Fibroblast of upper back skin (primary cell): ENCODE measurements at regions not wholly inside any gene's neighbourhood (a gene's known extent, or its start where the extent isn't known, plus 50 kb on each side); places are given as distances from the start of the nearest gene placed in this dataset.
A peak's percentile ranks its signal among the peaks of the same experiment; 100 is the strongest.
"Not testable (repeated sequence)": the region's sequence is repeated elsewhere in the genome, so short reads cannot be mapped to it uniquely, and the experiment has no call there.

Source experiments
- DNase-seq: peaks from one replicate; pipeline ENCODE4 v3.0.0-alpha.2; 2013

DNA sequence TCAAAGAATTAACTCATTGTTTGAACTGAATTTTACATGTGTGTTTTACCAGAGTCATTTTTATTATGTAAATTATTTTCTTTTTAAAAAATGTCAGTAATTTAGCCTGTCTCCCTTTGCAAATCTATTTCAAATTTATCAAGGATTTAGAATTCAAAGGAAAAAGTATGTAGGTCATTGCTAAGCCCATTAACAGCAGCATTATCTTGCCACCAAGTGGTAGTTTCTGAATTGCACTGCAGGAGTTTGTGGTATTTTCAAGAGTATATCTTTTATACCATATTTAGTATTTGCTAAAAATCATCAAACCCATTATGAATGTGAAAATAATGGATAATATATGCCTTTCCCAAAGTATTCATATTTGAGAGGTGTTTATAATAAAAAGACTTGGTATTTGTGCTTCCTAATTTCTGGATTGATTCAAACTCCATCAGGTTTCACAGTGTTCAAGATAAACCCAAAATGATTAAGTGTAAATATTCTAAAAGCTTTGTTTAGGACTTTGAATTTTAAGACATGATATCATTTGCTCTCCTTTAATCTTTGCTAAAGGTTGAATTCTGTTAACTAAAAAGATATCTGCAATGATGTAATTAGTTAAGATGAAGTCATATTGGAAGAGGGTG lies 711.4 kb downstream of the FSCB start:
- peak; percentile 1 for DNase-seq

- DNase-seq, result no peak
Observed at GRCh38 chr14:43793579-43793978, 713.5 kb downstream of the FSCB start.

DNA sequence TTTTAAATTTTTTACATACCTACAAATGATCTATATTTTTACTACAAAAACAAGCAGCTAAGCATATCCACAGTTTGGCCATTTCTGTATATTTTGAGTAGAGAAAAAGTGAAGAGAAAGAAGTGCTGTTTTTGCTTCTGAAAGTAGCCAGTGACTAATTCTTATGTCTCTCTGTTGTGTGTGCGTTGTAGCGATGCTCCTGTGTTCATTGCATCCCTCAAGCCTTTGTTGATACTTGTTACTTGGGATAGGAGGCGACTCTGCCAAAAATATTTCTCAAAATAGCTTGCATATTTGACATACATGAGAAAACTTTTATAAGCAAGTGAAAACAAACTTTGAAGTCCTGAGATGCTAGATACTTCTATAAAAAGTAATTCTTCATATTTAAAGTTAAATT lies 714.1 kb downstream of the FSCB start:
- no peak for DNase-seq

- no peak for DNase-seq
Observed at GRCh38 chr14:43790681-43791080, 716.4 kb downstream of the FSCB start.

DNA sequence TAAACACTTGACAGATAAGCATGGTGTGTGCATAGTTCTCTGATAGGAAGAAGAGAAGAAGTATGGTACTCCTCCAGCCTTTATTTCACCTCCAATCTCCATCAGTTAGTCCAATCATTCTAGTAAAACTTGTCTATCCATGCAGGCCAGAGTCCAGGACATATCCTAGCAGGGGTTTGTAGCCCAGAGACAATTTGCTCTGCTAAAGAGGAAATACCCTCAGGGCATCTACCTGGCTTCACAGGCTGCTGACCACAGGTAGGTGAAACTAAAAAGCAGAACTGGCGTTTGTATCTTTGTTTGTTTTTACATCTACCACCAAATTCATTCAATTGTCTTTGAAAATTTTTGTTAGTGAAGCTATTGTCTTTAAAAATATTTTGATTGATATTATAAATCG lies 717.6 kb downstream of the FSCB start:
- DNase-seq, result no peak

GRCh38 chr14:43786066-43786762 lies 720.9 kb downstream of the FSCB start:
- no peak for DNase-seq

- not testable (repeated sequence) for DNase-seq
Observed at GRCh38 chr14:43784432-43784831, 722.7 kb downstream of the FSCB start.

GRCh38 chr14:43778937-43779639 lies 728.0 kb downstream of the FSCB start:
- no peak for DNase-seq

DNA sequence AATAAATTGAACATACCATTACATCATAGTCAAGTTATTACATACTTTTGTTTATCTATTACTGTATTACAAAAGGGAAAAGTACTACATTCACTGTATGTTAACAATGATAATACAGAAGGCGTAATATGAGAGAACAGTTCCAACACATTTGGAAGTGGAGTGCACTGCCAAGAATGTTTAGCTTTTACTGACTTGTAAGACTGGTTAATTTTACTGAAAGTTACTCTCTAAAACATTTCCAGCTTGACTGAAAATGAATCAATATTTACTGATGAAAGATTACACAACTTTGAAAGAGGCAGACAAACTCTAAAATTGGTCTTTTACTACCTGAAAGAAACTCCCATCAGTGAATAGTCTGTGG lies 728.5 kb downstream of the FSCB start:
- no peak for DNase-seq

DNA sequence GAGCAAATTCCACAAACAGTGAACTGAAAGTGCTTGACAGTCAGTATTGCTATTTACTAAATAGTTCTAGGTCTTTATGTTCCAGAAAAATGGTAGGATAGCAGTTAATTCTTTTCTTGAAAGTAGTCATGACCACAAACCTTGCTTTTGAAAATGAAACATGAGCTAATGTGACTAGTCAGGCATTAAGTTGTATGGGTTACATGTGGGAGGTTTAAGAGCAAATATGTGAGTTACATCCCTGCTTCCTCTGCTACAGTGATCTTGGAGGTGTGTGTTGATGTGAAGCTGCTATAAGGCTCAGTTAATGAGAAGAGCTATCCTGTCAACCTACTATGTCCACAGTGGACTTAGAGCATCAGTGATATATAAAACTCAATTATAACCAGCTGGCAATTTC lies 741.6 kb downstream of the FSCB start:
- DNase-seq, result peak; percentile 4

DNA sequence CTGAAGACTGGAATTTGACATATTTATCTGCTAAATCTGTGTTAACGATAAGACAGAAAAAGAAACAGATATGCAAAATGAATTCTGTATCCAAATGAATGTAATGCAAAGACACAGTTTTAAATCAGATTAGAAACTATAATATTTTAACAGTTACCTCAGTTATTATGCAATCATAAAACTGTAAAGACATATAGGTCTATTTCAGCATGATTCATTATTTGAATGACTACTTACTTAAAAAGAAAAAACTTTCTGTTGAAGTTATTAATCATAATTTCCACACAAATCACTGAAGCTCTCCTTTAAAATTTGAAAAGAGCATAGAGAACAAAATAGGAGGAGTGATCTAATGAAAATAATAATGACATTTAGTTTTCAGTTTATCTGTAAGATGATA lies 742.6 kb downstream of the FSCB start:
- no peak for DNase-seq

DNA sequence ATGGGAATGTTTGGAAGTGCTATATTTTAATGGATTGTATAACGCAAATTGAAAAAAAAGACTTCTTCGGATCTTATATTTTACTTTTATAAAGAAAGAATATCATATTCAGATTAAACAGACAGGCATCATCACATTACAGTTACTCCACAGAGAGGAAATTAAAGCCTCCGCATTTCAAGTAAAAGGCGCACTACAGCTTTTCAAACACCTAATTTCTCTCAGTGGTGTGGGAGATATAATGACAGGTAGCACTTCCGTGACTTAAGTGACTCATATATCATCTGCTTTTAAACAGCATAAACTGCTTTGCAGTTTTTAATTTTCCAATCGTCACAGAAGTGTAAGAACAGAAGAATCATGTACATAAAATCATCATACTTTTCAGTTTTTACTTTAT lies 751.4 kb downstream of the FSCB start:
- DNase-seq, result no peak

- DNase-seq, result no peak
Observed at GRCh38 chr14:43754838-43755237, 752.2 kb downstream of the FSCB start.

DNA sequence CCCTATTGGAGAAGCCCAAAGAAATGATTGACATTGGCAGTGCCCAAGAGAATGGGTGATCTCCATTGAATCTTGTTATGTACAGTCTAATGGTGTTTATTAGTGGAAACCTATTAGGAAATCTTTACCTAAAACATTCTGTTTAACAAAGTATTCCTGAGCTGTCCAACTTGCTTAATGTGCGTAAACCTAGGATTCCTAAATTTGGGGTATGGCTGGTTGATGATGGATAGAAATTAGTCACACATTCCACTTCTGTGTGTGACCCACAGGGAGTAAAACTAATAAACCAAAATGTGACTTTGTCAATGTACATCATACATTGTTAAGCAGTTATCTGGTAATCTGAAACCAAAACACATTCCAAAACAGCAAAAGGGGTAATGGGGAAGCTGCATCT lies 761.3 kb downstream of the FSCB start:
- no peak for DNase-seq

DNA sequence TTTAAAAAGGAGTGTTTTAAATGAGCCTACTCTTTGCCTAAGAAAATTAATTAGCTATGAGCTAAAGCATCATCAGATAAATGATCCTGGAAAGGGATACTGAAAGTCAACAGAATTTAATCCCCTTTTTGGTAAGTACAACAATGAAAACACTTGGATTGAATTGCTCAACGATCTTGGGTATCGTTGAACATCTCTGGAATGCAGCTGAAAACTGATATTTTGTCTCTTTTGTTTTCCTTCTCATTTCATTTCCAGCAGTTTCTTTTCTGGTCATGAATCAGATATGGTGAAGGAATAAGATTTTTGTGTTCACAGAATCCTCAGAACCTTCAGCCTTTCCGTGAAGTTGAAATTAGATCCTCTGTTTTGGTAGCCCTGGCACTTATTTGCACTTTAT lies 771.2 kb downstream of the FSCB start:
- DNase-seq, result peak; percentile 1

- DNase-seq, result no peak
Observed at GRCh38 chr14:43729143-43729542, 777.9 kb downstream of the FSCB start.

GRCh38 chr14:43706900-43707299 lies 800.2 kb downstream of the FSCB start:
- DNase-seq, result peak; percentile 31

- not testable (repeated sequence) for DNase-seq
Observed at GRCh38 chr14:43698561-43699284, 808.4 kb downstream of the FSCB start.

- no peak for DNase-seq
Observed at GRCh38 chr14:43697003-43697402, 810.1 kb downstream of the FSCB start.

DNA sequence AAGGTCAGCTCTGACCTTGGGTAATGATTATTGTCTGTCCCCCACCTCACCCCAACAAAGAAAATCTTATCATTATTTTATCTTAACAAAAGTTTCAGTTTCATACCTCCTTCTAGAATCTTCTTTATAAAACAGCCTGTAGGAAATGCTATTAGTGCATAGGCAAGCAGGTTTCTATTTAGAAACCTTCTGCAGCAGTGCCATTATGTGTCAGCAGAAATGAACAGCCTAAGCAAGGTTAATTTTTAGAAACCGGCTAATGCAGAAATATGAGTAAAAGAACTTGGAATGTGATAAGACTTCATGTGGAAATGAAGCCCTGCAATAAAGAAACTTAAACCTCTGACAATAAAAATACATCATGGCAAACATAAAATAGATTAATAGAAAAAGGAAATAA lies 814.4 kb downstream of the FSCB start:
- no peak for DNase-seq

GRCh38 chr14:43687921-43688320 lies 819.2 kb downstream of the FSCB start:
- peak; percentile 61 for DNase-seq

DNA sequence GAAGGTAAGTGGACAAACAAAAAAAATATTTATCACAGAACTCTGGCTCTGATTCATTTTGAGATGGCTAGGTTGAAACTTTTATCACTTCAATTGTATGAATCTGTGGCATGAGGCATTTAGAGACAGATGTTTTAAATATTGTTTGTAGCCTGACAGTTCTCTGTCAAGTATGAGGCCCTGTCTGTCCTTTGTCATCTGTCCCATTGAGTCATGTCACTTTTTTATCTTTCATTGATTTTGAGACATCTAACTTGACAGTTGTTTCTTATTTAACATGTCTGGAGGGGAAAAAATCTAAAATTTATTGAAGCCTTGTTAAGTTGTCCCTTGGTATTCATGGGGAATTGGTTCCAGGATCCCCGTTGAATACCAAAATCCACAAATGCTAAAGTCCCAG lies 829.5 kb downstream of the FSCB start:
- no peak for DNase-seq

- DNase-seq, result no peak
Observed at GRCh38 chr14:43674273-43674672, 832.8 kb downstream of the FSCB start.
